ENCODE measurements at regions not wholly inside any gene's neighbourhood (a gene's known extent, or its start where the extent isn't known, plus 50 kb on each side); places are given as distances from the start of the nearest gene placed in this dataset.

- Histone ChIP-seq H3K27ac (ENCODE audit: insufficient read depth, low read length) (no peak overlapping the region), H2BK5ac (ENCODE audit: low read depth, low read length, poor library complexity, severe bottlenecking) (no peak overlapping the region), H2AK9ac (replicated peaks; ENCODE audit: low read depth, low read length, poor library complexity) (no peak overlapping the region), H3K23ac (ENCODE audit: low read depth, low read length) (no peak overlapping the region), H3K36me3 (ENCODE audit: control insufficient read depth, insufficient read depth, low read length) (no peaks in the 10 kb centered on the region), H3K9me3 (ENCODE audit: control insufficient read depth, insufficient read depth, low read length) (no peaks in the 10 kb centered on the region), H2BK120ac (ENCODE audit: low read depth, low read length) (no peak overlapping the region), H4K91ac (ENCODE audit: insufficient read depth, low read depth, low read length) (no peak overlapping the region), H3K14ac (replicated peaks; ENCODE audit: low read depth, low read length) (no peak overlapping the region), H3K18ac (ENCODE audit: low read depth, low read length) (no peak overlapping the region), H3K9me1 (ENCODE audit: insufficient read depth, low read length) (no peaks in the 10 kb centered on the region), H3K4me1 (ENCODE audit: control insufficient read depth, insufficient read depth, low read length) (no peaks in the 10 kb centered on the region), H4K20me1 (ENCODE audit: insufficient read depth, low read length) (no peaks in the 10 kb centered on the region), H3K4ac (ENCODE audit: low read depth, low read length) (no peak overlapping the region), H3K27me3 (ENCODE audit: control insufficient read depth, insufficient read depth, low read length) (no peaks in the 10 kb centered on the region), H4K8ac (ENCODE audit: low read depth in 2 of 2, low read length in 2 of 2) (no peak overlapping the region), H3K4me2 (ENCODE audit: low read depth, low read length) (no peak overlapping the region), H3K56ac (ENCODE audit: extremely low read depth, insufficient read depth, low read length) (no peak overlapping the region), H2BK20ac (ENCODE audit: low read depth, low read length) (no peak overlapping the region), H3K4me3 (ENCODE audit: insufficient read depth, low read depth, low read length) (no peak overlapping the region), H2BK15ac (ENCODE audit: low read depth, low read length) (no peak overlapping the region), H2AK5ac (ENCODE audit: low read depth, low read length) (no peak overlapping the region), H4K5ac (ENCODE audit: low read depth, low read length) (no peak overlapping the region), H3K79me1 (ENCODE audit: low read depth in 1 of 2, low read length in 2 of 2) (no peaks in the 10 kb centered on the region), H3K9ac (ENCODE audit: low read depth, low read length) (no peak overlapping the region), H2AFZ (replicated peaks; ENCODE audit: low read length, poor library complexity) (no peak overlapping the region)
- no peak for TF ChIP-seq ELK1 (IDR thresholded peaks at IDR 0.05; ENCODE audit: borderline replicate concordance, low read depth, low read length)
- TF ChIP-seq SMC3 (IDR thresholded peaks at IDR 0.05; ENCODE audit: low read depth, low read length): no peak
- TF ChIP-seq BHLHE40 (IDR thresholded peaks at IDR 0.05; ENCODE audit: low read depth, low read length): no peak
- TF ChIP-seq FOS (IDR thresholded peaks at IDR 0.05; ENCODE audit: low read depth, low read length): no peak
- no peak for TF ChIP-seq RAD21 (IDR thresholded peaks at IDR 0.05; ENCODE audit: low read length)
- no peak for TF ChIP-seq CTCF (conservative IDR thresholded peaks at IDR 0.05; ENCODE audit: low read depth, low read length)
- TF ChIP-seq NFE2L2 (IDR thresholded peaks at IDR 0.05; ENCODE audit: low read depth, low read length): no peak
- TF ChIP-seq RFX5 (IDR thresholded peaks at IDR 0.05; ENCODE audit: low read depth, low read length): no peak
- no peak for TF ChIP-seq USF2 (IDR thresholded peaks at IDR 0.05; ENCODE audit: low read depth, low read length)
- no peak for TF ChIP-seq CEBPB (IDR thresholded peaks at IDR 0.05; ENCODE audit: low read depth, low read length)
- TF ChIP-seq RCOR1 (IDR thresholded peaks at IDR 0.05; ENCODE audit: insufficient replicate concordance, low read length): no peak
- TF ChIP-seq CHD1 (IDR thresholded peaks at IDR 0.05; ENCODE audit: low read depth, low read length): no peak
- no peak for TF ChIP-seq MAFK (IDR thresholded peaks at IDR 0.05; ENCODE audit: low read depth, low read length)
- no peak for TF ChIP-seq MAZ (IDR thresholded peaks at IDR 0.05; ENCODE audit: borderline replicate concordance, low read depth, low read length)
- TF ChIP-seq POLR2A (IDR thresholded peaks at IDR 0.05; ENCODE audit: low read depth, low read length): no peak
- TF ChIP-seq MXI1 (IDR thresholded peaks at IDR 0.05; ENCODE audit: borderline replicate concordance, low read depth, low read length): no peak
- dilution Hi-C loops (cut with HindIII; ENCODE audit: low sequenced_read_pairs, unreplicated experiment): no loop called here
- WGBS, 2 experiments (ENCODE audit: extremely low coverage in 2 of 2, insufficient read length in 1 of 2): no CpG with 5 or more reads among the region's 4 CpGs
- DNase-seq (no peak), ATAC-seq (ENCODE audit: low read depth) (no peak)
- ChIA-PET POLR2A (ENCODE audit: unreplicated experiment) (no interaction called here), CTCF (no interaction called here)
- intact Hi-C loops (cut with micrococcal nuclease): no loop called here
- BruUV-seq (replicated peaks): no TSS peak
- in situ Hi-C loops (cut with MboI; ENCODE audit: low sequenced_read_pairs): no loop called here
Measured at GRCh38 chr2:18001671-18002070, 123.2 kb downstream of the KCNS3 start.

All from IMR-90 (cell line).